Tibial artery (tissue), 4 donors: ENCODE measurements at regions not wholly inside any gene's neighbourhood (a gene's known extent, or its start where the extent isn't known, plus 50 kb on each side); places are given as distances from the start of the nearest gene placed in this dataset.

Source experiments
- DNase-seq, 2 donors: peaks; one replicate each; pipeline ENCODE4 v3.0.0-alpha.2; 2019
- H3K27ac ChIP-seq, 2 donors: fragments of 200-600 bp; sonication (generic) in 1 of 2; 1 replicate in 1 of 2; 2 replicates in 1 of 2; pipeline ENCODE4 v1.5.1; 2018 to 2019; ENCODE audit warnings: mild to moderate bottlenecking in 1 of 2
- H3K27me3 ChIP-seq, 2 donors: fragments of 200-600 bp; sonication (generic) in 1 of 2; one replicate each; pipeline versions ENCODE4 v1.5.1 to v1.6.0; 2016 to 2019
- H3K36me3 ChIP-seq, 3 donors: fragments of 200-600 bp; sonication (generic) in 2 of 3; one replicate each; pipeline ENCODE4 v1.5.1; 2016 to 2019; ENCODE audit warnings: mild to moderate bottlenecking in 2 of 3
- H3K4me1 ChIP-seq, 4 donors: fragments of 200-600 bp; sonication (generic) in 2 of 4; 1 replicate in 3 of 4; 2 replicates in 1 of 4; pipeline ENCODE4 v1.5.1; 2016 to 2019
- H3K4me3 ChIP-seq, 2 donors: fragments of 200-600 bp; sonication (generic) in 1 of 2; 1 replicate in 1 of 2; 2 replicates in 1 of 2; pipeline ENCODE4 v1.5.1; 2018 to 2019; ENCODE audit warnings: mild to moderate bottlenecking in 2 of 2
- H3K9me3 ChIP-seq, 3 donors: fragments of 200-600 bp; sonication (generic) in 1 of 3; one replicate each; pipeline ENCODE4 v1.5.1; 2016 to 2019
- CTCF ChIP-seq, 2 experiments: fragments of 200-600 bp in 1 of 2; fragments of 450-650 bp in 1 of 2; IDR thresholded peaks; one replicate each; pipeline ENCODE4 v1.5.1; 2017 to 2019; ENCODE audit warnings: antibody characterized with exemption in 2 of 2, mild to moderate bottlenecking in 1 of 2, moderate library complexity in 1 of 2
- intact Hi-C: fragments of 100-400 bp; cut with DNase I; formaldehyde crosslinking; loops from one replicate; pipeline ENCODE4 v1.15.0; 2023; ENCODE audit warnings: low total_unique reads

GRCh38 chr4:11769434-11769833 is 340.7 kb upstream of the HS3ST1 start:
- Histone ChIP-seq H3K36me3 (no peaks in the 10 kb centered on the region), H3K4me3 (no peak overlapping the region), H3K27me3 (no peaks in the 10 kb centered on the region), H3K4me1 (peaks cover 0 to 7% (median 0%) of the 10 kb centered on the region in 4 donors), H3K9me3 (no peaks in the 10 kb centered on the region), H3K27ac (no peak overlapping the region)
- peak in 1 of 2 donors; percentile 23 for DNase-seq
- no peak for TF ChIP-seq CTCF (IDR thresholded peaks at IDR 0.05)
- intact Hi-C loops = no loop called here

- no peaks in the 10 kb centered on the region for H3K9me3 ChIP-seq
- no peaks in the 10 kb centered on the region for H3K27me3 ChIP-seq
- intact Hi-C loops = no loop called here
- DNase-seq = no peak
- H3K4me3 ChIP-seq = no peak overlapping the region
- no peak for TF ChIP-seq CTCF (IDR thresholded peaks at IDR 0.05)
- no peaks in the 10 kb centered on the region for H3K4me1 ChIP-seq
- H3K36me3 ChIP-seq = no peaks in the 10 kb centered on the region
- H3K27ac ChIP-seq = no peak overlapping the region
Measured at GRCh38 chr4:11768251-11768972, 339.7 kb upstream of the HS3ST1 start.

GRCh38 chr4:11765849-11766453 is 337.3 kb upstream of the HS3ST1 start:
- Histone ChIP-seq H3K4me3 (no peak overlapping the region), H3K27ac (no peak overlapping the region), H3K36me3 (no peaks in the 10 kb centered on the region), H3K9me3 (no peaks in the 10 kb centered on the region), H3K4me1 (no peaks in the 10 kb centered on the region), H3K27me3 (no peaks in the 10 kb centered on the region)
- DNase-seq = no peak
- TF ChIP-seq CTCF (IDR thresholded peaks at IDR 0.05) = peak; percentile 24 to 46
- intact Hi-C loops = no loop called here

GRCh38 chr4:11748164-11748872 is 319.6 kb upstream of the HS3ST1 start:
- TF ChIP-seq CTCF (IDR thresholded peaks at IDR 0.05) = no peak
- no peak overlapping the region for H3K27ac ChIP-seq
- no peak for DNase-seq
- peaks cover 0 to 10% (median 0%) of the 10 kb centered on the region in 4 donors for H3K4me1 ChIP-seq
- H3K36me3 ChIP-seq = no peaks in the 10 kb centered on the region
- no peak overlapping the region for H3K4me3 ChIP-seq
- H3K9me3 ChIP-seq = no peaks in the 10 kb centered on the region
- no peaks in the 10 kb centered on the region for H3K27me3 ChIP-seq
- intact Hi-C loops = no loop called here

GRCh38 chr4:11746734-11747133 is 318.0 kb upstream of the HS3ST1 start:
- Histone ChIP-seq H3K27me3 (no peaks in the 10 kb centered on the region), H3K27ac (no peak overlapping the region), H3K4me1 (peaks cover 0 to 25% (median 5%) of the 10 kb centered on the region in 4 donors), H3K4me3 (no peak overlapping the region), H3K36me3 (no peaks in the 10 kb centered on the region), H3K9me3 (no peaks in the 10 kb centered on the region)
- TF ChIP-seq CTCF (IDR thresholded peaks at IDR 0.05) = no peak
- intact Hi-C loops = no loop called here
- no peak for DNase-seq
